ENCODE measurements at regions not wholly inside any gene's neighbourhood (a gene's known extent, or its start where the extent isn't known, plus 50 kb on each side); places are given as distances from the start of the nearest gene placed in this dataset.

DNA sequence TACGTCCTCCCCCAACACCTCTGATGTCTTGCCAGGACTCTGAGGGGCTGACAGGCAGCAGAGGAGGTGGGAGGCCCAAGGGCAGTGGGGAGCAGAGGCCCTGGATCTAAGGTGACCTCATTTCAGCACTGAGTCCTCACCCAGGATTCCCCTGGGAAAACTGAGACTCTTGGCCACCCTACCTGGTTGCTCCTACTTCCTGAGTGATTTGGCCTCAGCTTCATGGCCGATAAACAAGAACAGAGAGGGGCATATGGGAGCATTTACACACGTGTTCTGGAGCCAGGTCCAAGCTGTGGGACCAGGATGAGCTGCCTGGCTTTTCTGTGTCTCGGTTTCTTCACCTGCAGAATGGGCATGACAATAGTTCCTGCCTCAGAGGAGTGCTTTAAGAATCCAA is 133.8 kb downstream of the ANKRD60 start:
- H3K4me3 ChIP-seq (ENCODE audit: low read depth, low read length): no peak overlapping the region
- in situ Hi-C loops (cut with HindIII; ENCODE audit: low sequenced_read_pairs): no loop called here
- TF ChIP-seq, protein P1, sequence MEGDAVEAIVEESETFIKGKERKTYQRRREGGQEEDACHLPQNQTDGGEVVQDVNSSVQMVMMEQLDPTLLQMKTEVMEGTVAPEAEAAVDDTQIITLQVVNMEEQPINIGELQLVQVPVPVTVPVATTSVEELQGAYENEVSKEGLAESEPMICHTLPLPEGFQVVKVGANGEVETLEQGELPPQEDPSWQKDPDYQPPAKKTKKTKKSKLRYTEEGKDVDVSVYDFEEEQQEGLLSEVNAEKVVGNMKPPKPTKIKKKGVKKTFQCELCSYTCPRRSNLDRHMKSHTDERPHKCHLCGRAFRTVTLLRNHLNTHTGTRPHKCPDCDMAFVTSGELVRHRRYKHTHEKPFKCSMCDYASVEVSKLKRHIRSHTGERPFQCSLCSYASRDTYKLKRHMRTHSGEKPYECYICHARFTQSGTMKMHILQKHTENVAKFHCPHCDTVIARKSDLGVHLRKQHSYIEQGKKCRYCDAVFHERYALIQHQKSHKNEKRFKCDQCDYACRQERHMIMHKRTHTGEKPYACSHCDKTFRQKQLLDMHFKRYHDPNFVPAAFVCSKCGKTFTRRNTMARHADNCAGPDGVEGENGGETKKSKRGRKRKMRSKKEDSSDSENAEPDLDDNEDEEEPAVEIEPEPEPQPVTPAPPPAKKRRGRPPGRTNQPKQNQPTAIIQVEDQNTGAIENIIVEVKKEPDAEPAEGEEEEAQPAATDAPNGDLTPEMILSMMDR (IDR thresholded peaks at IDR 0.05; ENCODE audit: low read depth, low read length, missing control alignments): no peak
- no peak for DNase-seq (ENCODE audit: low read depth)

DNA sequence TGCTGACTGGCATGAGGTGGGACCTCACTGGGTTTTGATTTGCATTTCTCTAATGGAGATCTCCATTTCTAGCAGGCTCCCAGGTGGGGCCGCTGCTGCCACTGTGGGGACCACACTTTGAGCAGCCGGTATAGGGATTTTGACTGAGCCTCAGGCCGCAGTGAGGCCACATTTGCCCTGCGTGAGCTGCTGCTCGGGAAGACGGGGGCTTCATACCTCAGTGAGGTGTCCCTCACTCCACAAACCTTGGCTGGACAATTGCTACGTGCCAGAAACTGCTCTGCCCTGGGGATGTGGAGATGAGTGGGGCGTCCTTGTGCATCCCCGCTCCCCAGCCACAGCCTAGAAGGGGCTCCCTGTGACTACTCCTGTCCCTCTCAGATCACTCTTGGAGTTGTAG is 134.3 kb downstream of the ANKRD60 start:
- no peak for DNase-seq (ENCODE audit: low read depth)
- no peak overlapping the region for H3K4me3 ChIP-seq (ENCODE audit: low read depth, low read length)
- in situ Hi-C loops (cut with HindIII; ENCODE audit: low sequenced_read_pairs): no loop called here
- TF ChIP-seq, protein P1 (IDR thresholded peaks at IDR 0.05; ENCODE audit: low read depth, low read length, missing control alignments): no peak

DNA sequence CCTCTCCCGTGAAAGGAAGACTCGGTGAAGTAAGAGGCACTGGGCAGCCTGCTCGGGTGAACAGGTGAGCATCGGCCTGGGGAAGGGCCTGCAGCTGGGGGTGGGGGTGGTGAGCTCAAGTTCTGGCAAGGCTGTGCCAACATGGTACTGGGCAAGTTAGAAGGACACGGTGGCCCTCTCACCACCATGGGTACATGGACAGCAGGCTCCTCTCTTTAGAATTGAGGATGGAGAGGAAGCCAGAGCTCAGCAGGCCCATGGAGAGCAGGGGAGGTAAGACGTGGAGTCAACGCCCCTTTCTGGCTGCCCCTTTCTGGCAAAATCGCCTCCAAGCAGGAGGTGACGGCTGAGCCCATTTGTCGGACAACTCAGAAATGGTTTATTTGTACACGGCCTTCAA is 135.6 kb downstream of the ANKRD60 start:
- in situ Hi-C loops (cut with HindIII; ENCODE audit: low sequenced_read_pairs): no loop called here
- TF ChIP-seq, protein P1 (IDR thresholded peaks at IDR 0.05; ENCODE audit: low read depth, low read length, missing control alignments): no peak
- no peak overlapping the region for H3K4me3 ChIP-seq (ENCODE audit: low read depth, low read length)
- DNase-seq (ENCODE audit: low read depth): no peak

DNA sequence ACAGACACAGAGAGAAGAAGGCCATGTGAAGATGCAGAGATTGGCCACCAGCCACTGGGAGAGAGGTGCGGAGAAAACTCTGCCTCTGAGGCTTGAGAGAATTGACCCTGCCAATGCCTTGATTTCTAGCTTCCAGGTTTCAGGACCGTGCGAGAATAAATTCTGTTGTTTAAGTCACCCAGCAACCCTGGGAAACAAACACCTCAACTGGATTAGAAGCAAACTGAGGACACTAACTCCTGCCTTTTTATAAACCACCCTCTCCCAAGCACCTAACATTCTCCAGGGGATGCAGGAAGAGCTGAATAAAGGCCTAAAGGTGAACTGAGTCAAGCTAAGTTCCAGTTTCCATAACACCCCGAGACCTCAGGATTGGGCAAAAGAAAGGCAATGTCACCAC is 136.1 kb downstream of the ANKRD60 start:
- H3K4me3 ChIP-seq (ENCODE audit: low read depth, low read length): no peak overlapping the region
- DNase-seq (ENCODE audit: low read depth): no peak
- in situ Hi-C loops (cut with HindIII; ENCODE audit: low sequenced_read_pairs): no loop called here
- TF ChIP-seq, protein P1 (IDR thresholded peaks at IDR 0.05; ENCODE audit: low read depth, low read length, missing control alignments): no peak

DNA sequence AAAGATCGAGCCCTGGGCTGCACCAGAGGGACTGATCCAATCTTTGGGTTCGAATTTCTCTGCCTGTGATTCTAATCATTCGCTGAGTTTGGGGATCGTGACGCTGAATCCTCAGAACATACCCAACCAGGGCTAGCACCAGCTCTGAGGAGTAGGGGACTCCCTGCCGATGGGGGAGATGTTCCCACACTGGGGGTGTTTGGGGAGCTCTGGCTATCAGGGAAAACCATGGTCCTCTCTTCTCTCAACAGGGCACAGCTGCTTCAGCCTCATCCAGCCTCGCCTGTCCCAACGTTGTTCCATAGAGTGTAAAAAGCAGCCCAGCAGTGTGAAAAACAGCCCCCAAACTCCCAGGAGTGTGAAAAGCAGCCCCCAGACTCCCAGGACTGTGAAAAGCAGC is 136.6 kb downstream of the ANKRD60 start:
- in situ Hi-C loops (cut with HindIII; ENCODE audit: low sequenced_read_pairs): no loop called here
- DNase-seq (ENCODE audit: low read depth): no peak
- TF ChIP-seq, protein P1 (IDR thresholded peaks at IDR 0.05; ENCODE audit: low read depth, low read length, missing control alignments): no peak
- H3K4me3 ChIP-seq (ENCODE audit: low read depth, low read length): no peak overlapping the region

DNA sequence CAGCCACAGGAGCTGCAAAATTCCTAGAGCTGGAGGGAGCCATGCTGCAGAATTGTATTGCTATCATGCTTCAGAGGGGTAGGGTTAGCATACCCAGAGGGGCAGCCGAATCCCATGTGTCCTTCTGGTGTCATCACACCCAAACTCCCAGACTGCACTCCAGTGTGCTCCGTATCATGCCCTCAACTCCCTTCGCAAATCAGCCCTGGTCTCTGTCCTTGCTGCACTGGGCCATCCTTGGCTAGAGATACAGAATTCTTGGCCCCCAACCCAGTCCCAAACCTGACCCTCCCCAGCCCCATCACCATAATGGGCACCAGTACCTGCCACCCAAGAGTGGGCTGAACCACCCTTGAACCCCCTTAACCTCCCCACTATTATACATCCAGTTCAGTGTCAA is 138.3 kb downstream of the ANKRD60 start:
- H3K4me3 ChIP-seq (ENCODE audit: low read depth, low read length): no peak overlapping the region
- no peak for DNase-seq (ENCODE audit: low read depth)
- in situ Hi-C loops (cut with HindIII; ENCODE audit: low sequenced_read_pairs): no loop called here
- TF ChIP-seq, protein P1 (IDR thresholded peaks at IDR 0.05; ENCODE audit: low read depth, low read length, missing control alignments): no peak

DNA sequence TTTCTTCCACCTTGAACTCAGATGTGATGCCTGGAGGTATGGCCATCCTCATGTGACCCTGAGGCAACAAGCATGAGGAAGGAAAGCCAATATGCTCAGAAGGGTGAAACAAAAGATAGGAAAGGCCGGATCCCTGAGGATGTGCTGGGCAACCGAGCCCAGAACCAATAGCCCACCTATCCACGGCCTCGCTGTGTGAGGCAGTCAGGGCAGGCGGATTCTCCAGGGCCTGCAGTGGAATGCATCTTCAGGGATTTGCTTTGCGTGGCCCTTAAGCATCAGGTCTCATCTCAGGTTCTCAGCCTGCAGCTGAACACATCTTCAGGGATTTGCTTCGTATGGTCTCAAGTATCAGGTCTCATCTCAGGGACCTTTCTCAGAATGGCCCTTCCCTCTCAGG is 139.8 kb downstream of the ANKRD60 start:
- no peak for DNase-seq (ENCODE audit: low read depth)
- in situ Hi-C loops (cut with HindIII; ENCODE audit: low sequenced_read_pairs): no loop called here
- no peak overlapping the region for H3K4me3 ChIP-seq (ENCODE audit: low read depth, low read length)
- TF ChIP-seq, protein P1 (IDR thresholded peaks at IDR 0.05; ENCODE audit: low read depth, low read length, missing control alignments): no peak

Measured in astrocyte of the cerebellum (primary cell).